ENCODE measurements at regions not wholly inside any gene's neighbourhood (a gene's known extent, or its start where the extent isn't known, plus 50 kb on each side); places are given as distances from the start of the nearest gene placed in this dataset.

DNA sequence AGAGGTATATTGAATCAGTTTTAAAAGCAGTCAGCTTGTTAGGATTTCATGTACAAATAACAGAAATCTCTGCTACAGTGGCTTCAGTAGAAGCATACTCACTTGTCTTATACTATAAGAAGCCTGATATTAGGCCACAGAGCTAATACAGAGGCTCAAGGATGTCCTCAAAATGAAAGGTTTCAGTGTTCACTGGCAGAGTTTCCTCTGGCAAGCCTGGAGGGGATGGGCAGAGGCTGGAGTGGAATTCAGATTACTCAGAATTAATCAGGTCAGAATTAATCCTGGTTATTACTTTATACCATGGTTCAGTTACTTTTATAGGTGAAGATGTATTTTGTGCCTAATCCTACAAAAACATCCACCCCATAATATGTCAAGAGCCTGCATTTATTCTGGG lies 520.5 kb downstream of the USP25 start:
- TF ChIP-seq EZH2 (IDR thresholded peaks at IDR 0.05; ENCODE audit: low read depth, unreplicated experiment) (no peak), EZH2phosphoT487 (IDR thresholded peaks at IDR 0.05; ENCODE audit: unreplicated experiment) (no peak), POLR2AphosphoS5 (IDR thresholded peaks at IDR 0.05; ENCODE audit: low read depth) (no peak), JUNB (IDR thresholded peaks at IDR 0.05; ENCODE audit: unreplicated experiment) (no peak), CREB1 (CRISPR knock-in tag; IDR thresholded peaks at IDR 0.05; ENCODE audit: low read depth) (no peak)

All from GM23338 (cell line).